ENCODE measurements at regions not wholly inside any gene's neighbourhood (a gene's known extent, or its start where the extent isn't known, plus 50 kb on each side); places are given as distances from the start of the nearest gene placed in this dataset.

- Histone ChIP-seq H3K4me3 (no peak overlapping the region), H3K36me3 (no peaks in the 10 kb centered on the region), H3K27ac (no peak overlapping the region), H3K4me1 (no peaks in the 10 kb centered on the region), H3K27me3 (ENCODE audit: low read depth) (no peaks in the 10 kb centered on the region), H3K9me3 (no peaks in the 10 kb centered on the region)
- no peak for TF ChIP-seq CTCF (IDR thresholded peaks at IDR 0.05)
- intact Hi-C loops (cut with DNase I), result no loop called here
- no peak for DNase-seq
- no peak for ATAC-seq
Observed at GRCh38 chr2:156915332-156915731, 342.2 kb upstream of the GALNT5 start.

GRCh38 chr2:156918410-156918809, 339.1 kb upstream of the GALNT5 start:
- no peak overlapping the region for H3K4me3 ChIP-seq
- no peaks in the 10 kb centered on the region for H3K36me3 ChIP-seq
- no peaks in the 10 kb centered on the region for H3K27me3 ChIP-seq (ENCODE audit: low read depth)
- no peak overlapping the region for H3K27ac ChIP-seq
- no peaks in the 10 kb centered on the region for H3K9me3 ChIP-seq
- H3K4me1 ChIP-seq, result no peaks in the 10 kb centered on the region
- DNase-seq, result no peak
- intact Hi-C loops (cut with DNase I), result no loop called here
- TF ChIP-seq CTCF (IDR thresholded peaks at IDR 0.05), result no peak
- ATAC-seq, result no peak

DNA sequence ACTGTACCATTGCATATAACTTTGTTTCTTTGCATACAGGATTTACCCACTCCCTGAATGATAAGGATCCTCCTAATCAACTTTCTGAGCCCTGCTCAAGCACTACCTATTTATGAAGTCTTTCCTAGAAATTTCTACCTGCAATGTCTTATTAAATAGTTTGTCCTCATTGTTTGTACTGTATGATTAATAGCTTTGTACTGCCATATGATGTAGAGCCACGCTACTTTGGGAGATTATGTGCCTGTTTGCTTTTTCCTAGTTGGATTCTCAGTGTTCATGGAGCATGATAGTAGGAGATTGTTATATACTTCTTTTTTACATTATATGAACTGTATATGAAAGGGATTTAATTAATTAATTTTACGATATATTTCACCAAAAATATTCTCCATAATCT, 327.1 kb upstream of the GALNT5 start:
- no peaks in the 10 kb centered on the region for H3K4me1 ChIP-seq
- ATAC-seq, result no peak
- H3K4me3 ChIP-seq, result no peak overlapping the region

DNA sequence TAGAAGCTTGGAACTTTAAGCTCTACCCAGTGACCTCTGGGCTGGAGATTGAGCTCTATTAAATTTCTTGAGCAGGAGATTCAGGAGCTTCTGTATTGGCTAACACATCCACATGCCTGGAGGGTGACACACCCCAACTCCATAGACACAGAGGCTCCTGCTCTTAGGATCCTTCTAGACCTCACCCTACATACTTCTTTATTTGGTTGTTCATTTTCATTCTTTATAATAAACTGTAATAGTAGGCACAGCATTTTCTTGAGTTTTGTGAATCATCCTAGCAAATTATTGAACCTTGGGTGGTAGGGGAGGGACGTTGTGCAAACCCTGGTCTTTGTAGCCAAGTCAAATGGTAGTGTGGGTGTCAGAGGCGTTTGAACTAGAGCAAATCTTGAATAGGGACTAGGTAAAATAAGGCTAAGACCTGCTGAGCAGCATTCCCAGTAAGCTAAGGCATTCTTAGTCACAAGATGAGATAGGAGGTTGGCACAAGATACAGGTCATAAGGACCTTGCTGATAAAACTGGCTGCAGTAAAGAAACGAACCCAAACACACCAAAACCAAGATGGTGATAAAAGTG, 323.8 kb upstream of the GALNT5 start:
- no peak overlapping the region for H3K4me3 ChIP-seq
- intact Hi-C loops (cut with DNase I), result no loop called here
- no peaks in the 10 kb centered on the region for H3K9me3 ChIP-seq
- H3K4me1 ChIP-seq, result no peaks in the 10 kb centered on the region
- no peak for TF ChIP-seq CTCF (IDR thresholded peaks at IDR 0.05)
- DNase-seq, result no peak
- no peaks in the 10 kb centered on the region for H3K27me3 ChIP-seq (ENCODE audit: low read depth)
- no peaks in the 10 kb centered on the region for H3K36me3 ChIP-seq
- ATAC-seq, result no peak
- H3K27ac ChIP-seq, result no peak overlapping the region

More for the DNA sequence above, 327.1 kb upstream of the GALNT5 start:
- intact Hi-C loops (cut with DNase I), result no loop called here
- Histone ChIP-seq H3K27me3 (ENCODE audit: low read depth) (no peaks in the 10 kb centered on the region), H3K27ac (no peak overlapping the region), H3K36me3 (no peaks in the 10 kb centered on the region), H3K9me3 (no peaks in the 10 kb centered on the region)
- no peak for TF ChIP-seq CTCF (IDR thresholded peaks at IDR 0.05)
- no peak for DNase-seq

DNA sequence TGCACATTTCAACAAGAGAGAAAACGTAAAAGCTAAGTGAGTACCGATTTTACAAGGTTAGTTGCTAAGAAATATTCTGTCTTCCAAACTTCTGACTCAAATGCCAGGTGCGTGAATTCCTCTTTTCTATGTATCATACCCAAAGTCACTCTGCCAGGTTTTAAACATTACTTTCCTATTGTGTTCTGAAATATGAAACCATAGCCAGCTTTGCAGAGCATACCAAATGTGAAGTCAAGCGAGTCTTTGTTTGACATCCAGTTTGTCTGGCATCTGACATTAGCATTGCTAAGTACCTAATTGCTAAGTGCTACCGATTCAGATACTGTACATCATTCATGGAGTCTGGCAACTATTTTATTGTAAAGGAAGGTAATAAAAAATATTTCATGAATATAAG, 321.9 kb upstream of the GALNT5 start:
- no peak for ATAC-seq
- H3K27ac ChIP-seq, result no peak overlapping the region
- no peaks in the 10 kb centered on the region for H3K27me3 ChIP-seq (ENCODE audit: low read depth)
- no peak for DNase-seq
- no peak overlapping the region for H3K4me3 ChIP-seq
- intact Hi-C loops (cut with DNase I), result no loop called here
- no peak for TF ChIP-seq CTCF (IDR thresholded peaks at IDR 0.05)
- H3K4me1 ChIP-seq, result no peaks in the 10 kb centered on the region
- H3K36me3 ChIP-seq, result no peaks in the 10 kb centered on the region
- no peaks in the 10 kb centered on the region for H3K9me3 ChIP-seq

- intact Hi-C loops (cut with DNase I), result no loop called here
- no peak overlapping the region for H3K4me3 ChIP-seq
- no peaks in the 10 kb centered on the region for H3K36me3 ChIP-seq
- H3K27me3 ChIP-seq (ENCODE audit: low read depth), result no peaks in the 10 kb centered on the region
- ATAC-seq, result no peak
- TF ChIP-seq CTCF (IDR thresholded peaks at IDR 0.05), result no peak
- no peak for DNase-seq
- no peaks in the 10 kb centered on the region for H3K4me1 ChIP-seq
- H3K27ac ChIP-seq, result no peak overlapping the region
- no peaks in the 10 kb centered on the region for H3K9me3 ChIP-seq
Observed at GRCh38 chr2:156937430-156937829, 320.1 kb upstream of the GALNT5 start.

All from lower lobe of right lung (tissue), 2 donors.